ENCODE measurements at regions not wholly inside any gene's neighbourhood (a gene's known extent, or its start where the extent isn't known, plus 50 kb on each side); places are given as distances from the start of the nearest gene placed in this dataset.
A peak's percentile ranks its signal among the peaks of the same experiment; 100 is the strongest.
"Not testable (repeated sequence)": the region's sequence is repeated elsewhere in the genome, so short reads cannot be mapped to it uniquely, and the experiment has no call there.

DNA sequence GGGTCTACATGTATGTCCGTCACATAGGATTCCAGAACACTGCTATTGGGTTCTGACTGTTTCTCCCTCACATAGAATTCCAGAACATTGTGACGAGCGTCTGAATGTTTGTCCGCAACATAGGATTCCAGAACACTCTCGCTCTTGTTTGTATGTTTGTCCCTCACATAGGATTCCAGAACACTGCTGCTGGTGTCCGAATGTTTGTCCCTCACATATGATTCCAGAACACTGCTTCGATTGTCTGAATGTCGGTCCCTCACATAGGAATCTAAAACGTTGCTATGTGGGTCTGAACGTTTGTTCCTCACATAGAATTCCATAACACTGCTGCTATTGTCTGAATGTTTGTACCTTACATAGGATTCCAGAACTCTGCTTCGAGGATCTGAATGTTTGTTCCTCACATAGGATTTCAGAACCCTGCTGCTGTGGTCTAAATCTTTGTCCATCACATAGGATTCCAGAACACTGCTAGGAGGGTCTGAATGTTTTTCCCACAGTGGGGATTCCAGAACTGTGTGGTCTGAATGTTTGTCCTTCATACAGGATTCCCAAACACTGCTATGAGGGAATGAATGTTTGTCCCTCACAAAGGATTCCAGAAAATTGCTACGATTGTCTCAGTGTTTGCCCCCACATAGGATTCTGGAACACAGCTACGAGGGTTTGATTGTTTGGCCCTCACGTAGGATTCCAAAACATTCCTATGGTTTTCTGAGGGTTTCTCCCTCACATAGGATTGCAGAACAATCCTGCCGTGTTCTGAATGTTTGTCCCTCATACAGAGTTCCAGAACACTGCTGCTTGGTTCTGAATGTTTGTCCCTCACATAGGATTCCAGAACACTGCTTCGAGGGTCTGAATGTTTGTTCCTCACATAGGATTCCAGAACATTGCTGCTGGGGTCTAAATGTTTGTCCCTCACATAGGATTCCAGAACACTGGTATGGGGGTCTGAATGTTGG lies 220.5 kb downstream of the FOXD4L6 start:
- Mint-ChIP-seq H3K9me3 (ENCODE audit: low read depth) (peaks cover 88% of the 10 kb centered on the region), H3K4me1 (ENCODE audit: low read depth) (no peaks in the 10 kb centered on the region), H3K4me3 (ENCODE audit: unreplicated experiment) (no peak overlapping the region), H3K27ac (ENCODE audit: unreplicated experiment) (no peak overlapping the region), H3K36me3 (ENCODE audit: low read depth) (peaks cover 25% of the 10 kb centered on the region), H3K27me3 (ENCODE audit: low read depth) (no peaks in the 10 kb centered on the region)
- DNase-seq (ENCODE audit: low spot score): no peak
- TF ChIP-seq, protein P1, sequence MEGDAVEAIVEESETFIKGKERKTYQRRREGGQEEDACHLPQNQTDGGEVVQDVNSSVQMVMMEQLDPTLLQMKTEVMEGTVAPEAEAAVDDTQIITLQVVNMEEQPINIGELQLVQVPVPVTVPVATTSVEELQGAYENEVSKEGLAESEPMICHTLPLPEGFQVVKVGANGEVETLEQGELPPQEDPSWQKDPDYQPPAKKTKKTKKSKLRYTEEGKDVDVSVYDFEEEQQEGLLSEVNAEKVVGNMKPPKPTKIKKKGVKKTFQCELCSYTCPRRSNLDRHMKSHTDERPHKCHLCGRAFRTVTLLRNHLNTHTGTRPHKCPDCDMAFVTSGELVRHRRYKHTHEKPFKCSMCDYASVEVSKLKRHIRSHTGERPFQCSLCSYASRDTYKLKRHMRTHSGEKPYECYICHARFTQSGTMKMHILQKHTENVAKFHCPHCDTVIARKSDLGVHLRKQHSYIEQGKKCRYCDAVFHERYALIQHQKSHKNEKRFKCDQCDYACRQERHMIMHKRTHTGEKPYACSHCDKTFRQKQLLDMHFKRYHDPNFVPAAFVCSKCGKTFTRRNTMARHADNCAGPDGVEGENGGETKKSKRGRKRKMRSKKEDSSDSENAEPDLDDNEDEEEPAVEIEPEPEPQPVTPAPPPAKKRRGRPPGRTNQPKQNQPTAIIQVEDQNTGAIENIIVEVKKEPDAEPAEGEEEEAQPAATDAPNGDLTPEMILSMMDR (IDR thresholded peaks at IDR 0.05): no peak

DNA sequence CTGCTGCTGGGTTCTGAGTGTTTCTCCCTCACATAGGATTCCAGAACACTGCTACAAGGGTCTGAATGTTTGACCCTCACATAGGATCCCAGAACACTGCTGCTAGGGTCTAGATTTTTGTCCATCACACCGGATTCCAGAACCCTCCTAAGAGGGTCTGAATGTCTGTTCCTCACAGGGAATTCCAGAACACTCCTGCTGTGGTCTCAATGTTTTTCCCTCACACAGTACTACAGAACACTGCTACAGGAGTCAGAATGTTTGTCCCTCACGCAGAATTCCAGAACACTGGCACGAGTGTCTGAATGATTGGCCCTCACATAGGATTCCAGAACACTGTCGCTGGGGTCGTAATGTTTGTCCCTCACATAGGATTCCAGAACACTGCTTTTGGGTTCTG lies 221.6 kb downstream of the FOXD4L6 start:
- not testable (repeated sequence) for H3K27ac Mint-ChIP-seq (ENCODE audit: unreplicated experiment); H3K27me3 Mint-ChIP-seq (ENCODE audit: low read depth); H3K4me1 Mint-ChIP-seq (ENCODE audit: low read depth); DNase-seq (ENCODE audit: low spot score); H3K4me3 Mint-ChIP-seq (ENCODE audit: unreplicated experiment)
- peaks cover 82% of the 10 kb centered on the region for H3K9me3 Mint-ChIP-seq (ENCODE audit: low read depth)
- H3K36me3 Mint-ChIP-seq (ENCODE audit: low read depth): peaks cover 27% of the 10 kb centered on the region

DNA sequence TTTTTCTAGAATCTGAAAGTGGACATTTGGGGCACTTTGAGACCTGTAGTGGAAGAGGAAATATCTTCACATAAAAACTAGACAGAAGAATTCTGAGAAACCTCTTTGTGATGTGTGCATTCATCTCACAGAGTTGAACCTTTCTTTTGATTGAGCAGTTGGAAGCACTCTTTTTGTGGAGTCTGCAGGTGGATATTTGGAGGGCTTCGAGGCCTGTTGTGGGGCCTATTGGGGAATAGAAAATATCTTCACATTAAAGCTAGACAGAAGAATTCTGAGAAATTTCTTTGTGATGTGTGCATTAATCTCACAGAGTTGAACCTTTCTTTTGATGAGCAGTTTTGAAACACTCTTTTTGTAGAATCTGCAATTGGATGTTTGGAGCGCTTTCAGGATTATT lies 236.2 kb downstream of the FOXD4L6 start:
- not testable (repeated sequence) for DNase-seq (ENCODE audit: low spot score); H3K27me3 Mint-ChIP-seq (ENCODE audit: low read depth); H3K4me3 Mint-ChIP-seq (ENCODE audit: unreplicated experiment); H3K4me1 Mint-ChIP-seq (ENCODE audit: low read depth); H3K27ac Mint-ChIP-seq (ENCODE audit: unreplicated experiment)
- Mint-ChIP-seq H3K36me3 (ENCODE audit: low read depth) (peaks cover 51% of the 10 kb centered on the region), H3K9me3 (ENCODE audit: low read depth) (peaks cover 90% of the 10 kb centered on the region)

DNA sequence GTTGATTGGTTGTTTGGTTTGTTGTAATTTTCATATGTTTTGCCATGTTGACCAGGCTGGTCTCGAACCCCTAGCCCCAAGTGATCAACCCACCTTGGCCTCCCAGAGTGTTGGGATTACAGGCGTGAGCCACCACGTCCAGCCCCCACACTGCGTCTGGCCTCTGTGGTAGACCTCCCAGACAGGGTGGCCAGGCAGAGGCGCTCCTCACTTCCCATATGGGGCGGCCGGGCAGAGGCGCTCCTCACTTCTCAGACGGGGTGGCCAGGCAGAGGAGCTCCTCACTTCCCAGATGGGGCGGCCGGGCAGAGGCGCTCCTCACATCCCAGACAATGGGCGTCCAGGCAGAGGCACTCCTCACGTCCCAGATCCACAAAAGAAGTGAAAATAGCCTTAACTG lies 242.6 kb downstream of the FOXD4L6 start:
- H3K27me3 Mint-ChIP-seq (ENCODE audit: low read depth); H3K4me1 Mint-ChIP-seq (ENCODE audit: low read depth); H3K27ac Mint-ChIP-seq (ENCODE audit: unreplicated experiment); H3K4me3 Mint-ChIP-seq (ENCODE audit: unreplicated experiment): not testable (repeated sequence)
- peak; percentile 59 for DNase-seq (ENCODE audit: low spot score)
- Mint-ChIP-seq H3K36me3 (ENCODE audit: low read depth) (peaks cover 28% of the 10 kb centered on the region), H3K9me3 (ENCODE audit: low read depth) (peaks cover 73% of the 10 kb centered on the region)

DNA sequence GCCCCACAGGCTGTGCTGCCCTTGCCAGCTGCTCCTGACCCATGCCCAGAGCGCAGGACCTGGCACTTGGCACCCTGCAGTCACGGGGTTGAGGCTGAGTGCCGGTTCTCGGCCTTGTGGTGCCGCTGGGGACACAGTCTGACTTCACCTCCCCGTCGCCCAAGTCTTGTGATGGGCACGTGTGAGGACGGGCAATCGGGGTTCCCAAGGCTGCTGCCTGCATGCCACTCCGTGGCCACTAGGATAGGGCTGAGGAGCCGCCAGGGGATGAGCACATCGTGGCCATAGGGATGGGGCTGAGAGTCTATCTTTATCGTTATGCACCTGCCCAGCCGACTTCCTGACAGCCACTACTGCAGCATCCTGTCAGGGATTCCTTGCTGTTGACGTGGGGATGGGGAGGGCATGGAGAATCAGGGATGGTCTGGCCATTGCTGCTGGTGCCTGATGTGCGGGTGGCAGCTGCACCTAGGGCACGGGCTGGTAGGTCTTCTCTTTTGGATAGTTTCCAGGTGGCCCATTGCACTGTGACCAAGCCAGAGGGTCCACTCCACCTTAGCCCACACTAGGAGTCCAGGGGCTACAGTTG lies 243.5 kb downstream of the FOXD4L6 start:
- not testable (repeated sequence) for H3K4me3 Mint-ChIP-seq (ENCODE audit: unreplicated experiment); H3K27ac Mint-ChIP-seq (ENCODE audit: unreplicated experiment); H3K4me1 Mint-ChIP-seq (ENCODE audit: low read depth); H3K27me3 Mint-ChIP-seq (ENCODE audit: low read depth)
- DNase-seq (ENCODE audit: low spot score): peak; percentile 77
- peaks cover 28% of the 10 kb centered on the region for H3K36me3 Mint-ChIP-seq (ENCODE audit: low read depth)
- H3K9me3 Mint-ChIP-seq (ENCODE audit: low read depth): peaks cover 77% of the 10 kb centered on the region

DNA sequence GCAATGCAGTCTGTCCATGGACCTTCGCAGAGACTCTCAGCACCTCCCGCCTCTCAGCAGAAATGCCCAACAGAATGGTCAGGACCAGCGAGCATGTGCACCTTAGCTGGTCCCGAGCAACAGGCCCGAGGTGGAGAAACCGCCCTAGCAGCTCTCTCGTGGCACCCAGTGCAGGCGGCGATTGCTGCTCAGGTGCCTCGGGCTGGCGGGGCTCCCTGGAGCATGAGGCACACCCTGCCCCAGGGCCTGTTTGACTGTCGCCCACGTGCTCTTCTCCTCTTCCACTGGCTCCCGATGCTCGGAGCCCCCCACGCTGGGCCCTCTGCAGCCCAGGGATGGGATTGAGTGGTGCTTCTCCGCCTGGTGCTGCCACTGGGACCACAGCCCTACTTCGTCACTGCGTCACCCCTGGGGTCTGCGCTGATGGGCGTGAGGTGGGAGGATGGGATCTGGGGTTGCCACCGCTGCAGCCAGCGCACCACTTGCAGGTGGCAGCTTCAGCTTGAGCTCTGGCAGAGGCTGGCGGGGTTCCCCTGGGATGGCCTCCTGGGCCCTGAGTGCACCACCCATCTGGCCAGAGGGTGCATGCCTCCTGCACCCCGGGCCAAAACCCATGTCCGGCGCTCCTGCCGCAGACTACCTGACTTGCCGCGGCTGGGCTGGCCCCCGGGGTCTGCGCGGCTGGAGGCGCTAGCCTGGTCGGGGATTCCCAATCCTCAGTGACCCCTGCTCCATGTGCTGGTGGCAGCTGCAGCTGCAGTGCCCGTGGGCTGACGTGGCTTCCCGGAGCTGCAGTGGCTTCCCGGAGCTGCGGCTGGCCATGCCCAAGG lies 244.2 kb downstream of the FOXD4L6 start:
- peak; percentile 90 for DNase-seq (ENCODE audit: low spot score)
- H3K4me3 Mint-ChIP-seq (ENCODE audit: unreplicated experiment): no peak overlapping the region
- H3K4me1 Mint-ChIP-seq (ENCODE audit: low read depth): no peaks in the 10 kb centered on the region
- peaks cover 77% of the 10 kb centered on the region for H3K9me3 Mint-ChIP-seq (ENCODE audit: low read depth)
- peaks cover 30% of the 10 kb centered on the region for H3K36me3 Mint-ChIP-seq (ENCODE audit: low read depth)
- no peak overlapping the region for H3K27ac Mint-ChIP-seq (ENCODE audit: unreplicated experiment)
- TF ChIP-seq, protein P1 (IDR thresholded peaks at IDR 0.05): no peak
- H3K27me3 Mint-ChIP-seq (ENCODE audit: low read depth): no peaks in the 10 kb centered on the region

DNA sequence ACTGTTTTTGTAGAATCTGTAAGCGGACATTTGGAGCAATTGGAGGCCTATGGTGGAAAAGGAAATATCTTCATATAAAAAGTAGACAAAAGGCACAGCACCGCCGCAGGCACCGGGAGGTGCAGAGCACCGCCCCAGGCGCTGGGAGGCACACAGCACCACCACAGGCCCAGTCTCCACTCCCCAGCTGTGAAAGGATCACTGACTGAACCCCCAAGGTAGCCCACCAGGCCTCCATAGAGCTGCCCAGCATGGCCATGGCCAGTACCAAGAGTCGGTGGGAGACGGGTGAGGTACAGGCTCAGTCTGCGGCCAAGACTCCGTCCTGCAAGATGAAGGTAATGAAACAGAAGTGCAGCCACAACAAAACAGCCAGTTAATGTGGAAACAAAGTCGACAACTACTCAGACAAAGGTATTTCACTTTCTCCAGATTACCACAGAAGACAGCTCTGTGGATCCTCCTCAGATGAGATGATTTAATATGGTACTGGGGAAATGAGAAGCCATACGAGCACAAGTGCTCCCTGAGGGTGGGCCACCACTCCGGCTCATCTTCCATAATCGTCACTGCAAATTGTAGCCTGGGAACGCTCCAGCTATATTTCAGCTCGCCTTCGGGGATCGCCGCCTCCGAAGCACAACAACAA lies 244.9 kb downstream of the FOXD4L6 start:
- Mint-ChIP-seq H3K36me3 (ENCODE audit: low read depth) (peaks cover 26% of the 10 kb centered on the region), H3K9me3 (ENCODE audit: low read depth) (peaks cover 69% of the 10 kb centered on the region)
- peak; percentile 67 for DNase-seq (ENCODE audit: low spot score)
- not testable (repeated sequence) for H3K4me1 Mint-ChIP-seq (ENCODE audit: low read depth); H3K27ac Mint-ChIP-seq (ENCODE audit: unreplicated experiment); H3K4me3 Mint-ChIP-seq (ENCODE audit: unreplicated experiment); H3K27me3 Mint-ChIP-seq (ENCODE audit: low read depth)

DNA sequence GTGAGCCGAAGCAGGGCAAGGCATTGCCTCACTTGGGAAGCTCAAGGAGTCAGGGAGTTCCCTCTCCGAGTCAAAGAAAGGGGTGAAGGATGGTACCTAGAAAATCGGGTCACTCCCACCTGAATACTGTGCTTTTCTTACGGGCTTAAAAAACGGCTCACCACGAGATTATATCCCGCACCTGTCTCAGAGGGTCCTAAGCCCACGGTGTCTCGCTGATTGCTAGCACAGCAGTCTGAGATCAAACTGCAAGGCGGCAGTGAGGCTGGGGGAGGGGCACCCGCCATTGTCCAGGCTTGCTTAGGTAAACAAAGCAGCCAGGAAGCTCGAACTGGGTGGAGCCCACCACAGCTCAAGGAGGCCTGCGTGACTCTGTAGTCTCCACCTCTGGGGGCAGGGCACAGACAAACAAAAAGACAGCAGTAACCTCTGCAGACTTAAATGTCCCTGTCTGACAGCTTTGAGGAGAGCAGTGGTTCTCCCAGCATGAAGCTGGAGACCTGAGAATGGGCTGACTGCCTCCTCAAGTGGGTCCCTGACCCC lies 254.7 kb downstream of the FOXD4L6 start:
- H3K4me3 Mint-ChIP-seq (ENCODE audit: unreplicated experiment); H3K27me3 Mint-ChIP-seq (ENCODE audit: low read depth); H3K4me1 Mint-ChIP-seq (ENCODE audit: low read depth); H3K27ac Mint-ChIP-seq (ENCODE audit: unreplicated experiment): not testable (repeated sequence)
- DNase-seq (ENCODE audit: low spot score): peak; percentile 28
- Mint-ChIP-seq H3K36me3 (ENCODE audit: low read depth) (peaks cover 25% of the 10 kb centered on the region), H3K9me3 (ENCODE audit: low read depth) (peaks cover 68% of the 10 kb centered on the region)

DNA sequence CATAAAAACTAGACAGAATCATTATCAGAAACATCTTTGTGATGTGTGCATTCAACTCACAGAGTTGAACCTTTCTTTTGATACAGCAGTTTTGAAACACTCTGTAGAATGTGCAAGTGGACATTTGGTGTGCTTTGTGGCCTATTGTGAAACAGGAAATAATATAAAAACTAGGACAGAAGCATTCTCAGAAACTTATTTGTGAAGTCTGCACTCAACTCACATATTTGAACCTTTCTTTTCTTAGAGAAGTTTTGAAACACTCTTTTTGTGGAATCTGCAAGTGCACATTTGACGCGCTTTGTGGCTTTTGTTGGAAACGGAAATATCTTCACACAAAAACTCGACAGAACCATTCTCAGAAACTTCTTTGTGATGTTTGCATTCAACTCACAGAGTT lies 260.0 kb downstream of the FOXD4L6 start:
- Mint-ChIP-seq H3K36me3 (ENCODE audit: low read depth) (peaks cover 26% of the 10 kb centered on the region), H3K9me3 (ENCODE audit: low read depth) (peaks cover 59% of the 10 kb centered on the region)
- DNase-seq (ENCODE audit: low spot score); H3K27ac Mint-ChIP-seq (ENCODE audit: unreplicated experiment); H3K4me3 Mint-ChIP-seq (ENCODE audit: unreplicated experiment); H3K27me3 Mint-ChIP-seq (ENCODE audit: low read depth); H3K4me1 Mint-ChIP-seq (ENCODE audit: low read depth): not testable (repeated sequence)

All from chondrocyte (in vitro differentiated cells).